H9 (cell line): ENCODE measurements at regions not wholly inside any gene's neighbourhood (a gene's known extent, or its start where the extent isn't known, plus 50 kb on each side); places are given as distances from the start of the nearest gene placed in this dataset.
A peak's percentile ranks its signal among the peaks of the same experiment; 100 is the strongest.

Experiments used
- DNase-seq: peaks from one replicate; pipeline ENCODE4 v3.0.0-alpha.2; 2017
- H2AFZ ChIP-seq: one replicate; pipeline ENCODE4 v1.6.1; 2013; ENCODE audit warnings: mild to moderate bottlenecking, low read length, control low read depth, moderate library complexity
- H2AK5ac ChIP-seq: 2 replicates; pipeline ENCODE4 v1.6.1; 2013; ENCODE audit warnings: low read length, control low read depth, mixed read lengths; ENCODE audit not compliant: insufficient read length
- H2BK120ac ChIP-seq: one replicate; pipeline ENCODE4 v1.6.1; 2013; ENCODE audit warnings: low read depth, mild to moderate bottlenecking, low read length, control low read depth, inconsistent platforms; ENCODE audit not compliant: poor library complexity, severe bottlenecking
- H2BK12ac ChIP-seq: 2 replicates; pipeline ENCODE4 v1.6.1; 2013; ENCODE audit warnings: low read length, control low read depth, mixed read lengths, low read depth; ENCODE audit not compliant: insufficient read length
- H2BK15ac ChIP-seq: 2 replicates; pipeline ENCODE4 v1.6.1; 2013; ENCODE audit warnings: low read depth, low read length, control low read depth
- H2BK20ac ChIP-seq: one replicate; pipeline ENCODE4 v1.6.1; 2013; ENCODE audit warnings: low read depth, mild to moderate bottlenecking, low read length, control low read depth, inconsistent platforms; ENCODE audit not compliant: poor library complexity, severe bottlenecking
- H2BK5ac ChIP-seq: 2 replicates; pipeline ENCODE4 v1.6.1; 2013; ENCODE audit warnings: low read length, control low read depth, mixed read lengths; ENCODE audit not compliant: insufficient read length
- H3K14ac ChIP-seq: 2 replicates; pipeline ENCODE4 v1.6.1; 2013; ENCODE audit warnings: low read length, control low read depth; ENCODE audit not compliant: insufficient read depth
- H3K18ac ChIP-seq: 2 replicates; pipeline ENCODE4 v1.6.1; 2013; ENCODE audit warnings: low read depth, mild to moderate bottlenecking, mixed read lengths, low read length, control low read depth; ENCODE audit not compliant: insufficient read length
- H3K23ac ChIP-seq: 2 replicates; pipeline ENCODE4 v1.6.1; 2013; ENCODE audit warnings: low read length, control low read depth, mixed read lengths, low read depth; ENCODE audit not compliant: insufficient read length
- H3K23me2 ChIP-seq: 2 replicates; pipeline ENCODE4 v1.6.1; 2013; ENCODE audit warnings: low read depth, mild to moderate bottlenecking, mixed read lengths, low read length, control low read depth; ENCODE audit not compliant: insufficient read length, poor library complexity, severe bottlenecking
- H3K27ac ChIP-seq: 2 replicates; pipeline ENCODE4 v1.5.1; 2013; ENCODE audit warnings: low read length, control low read depth, mixed read lengths, low read depth; ENCODE audit not compliant: insufficient read length
- H3K27me3 ChIP-seq: 2 replicates; pipeline ENCODE4 v1.6.1; 2013; ENCODE audit warnings: low read length, control low read depth, inconsistent platforms; ENCODE audit not compliant: insufficient read depth
- H3K4ac ChIP-seq: 2 replicates; pipeline ENCODE4 v1.6.1; 2013; ENCODE audit warnings: low read depth, mild to moderate bottlenecking, control low read depth, inconsistent platforms, low read length, moderate library complexity
- H3K4me1 ChIP-seq: 2 replicates; pipeline ENCODE4 v1.6.1; 2013; ENCODE audit warnings: low read length, control low read depth, inconsistent platforms; ENCODE audit not compliant: insufficient read depth
- H3K4me2 ChIP-seq: 2 replicates; pipeline ENCODE4 v1.6.1; 2013; ENCODE audit warnings: low read length, control low read depth, mixed read lengths; ENCODE audit not compliant: insufficient read length, insufficient read depth
- H3K56ac ChIP-seq: 2 replicates; pipeline ENCODE4 v1.6.1; 2013; ENCODE audit warnings: low read depth, mild to moderate bottlenecking, mixed read lengths, low read length, control low read depth; ENCODE audit not compliant: insufficient read length
- H3K79me1 ChIP-seq: 2 replicates; pipeline ENCODE4 v1.6.1; 2013; ENCODE audit warnings: low read depth, mild to moderate bottlenecking, moderate library complexity, low read length, control low read depth, inconsistent platforms; ENCODE audit not compliant: insufficient read depth, poor library complexity, severe bottlenecking
- H3K79me2 ChIP-seq: 2 replicates; pipeline ENCODE4 v1.6.1; 2013; ENCODE audit warnings: low read length, control low read depth, inconsistent platforms; ENCODE audit not compliant: insufficient read depth
- H3K9ac ChIP-seq: 2 replicates; pipeline ENCODE4 v1.6.1; 2013; ENCODE audit warnings: low read length, control low read depth, mixed read lengths; ENCODE audit not compliant: insufficient read length; ENCODE audit errors: extremely low read depth
- H3K9me3 ChIP-seq: one replicate; pipeline ENCODE4 v1.6.1; 2013; ENCODE audit warnings: low read depth, low read length, inconsistent platforms; ENCODE audit not compliant: control insufficient read depth
- H3T11ph ChIP-seq: one replicate; pipeline ENCODE4 v1.6.1; 2013; ENCODE audit warnings: mild to moderate bottlenecking, low read length, control low read depth, inconsistent platforms
- H4K20me1 ChIP-seq: one replicate; pipeline ENCODE4 v1.6.1; 2013; ENCODE audit not compliant: control insufficient read depth, insufficient read length, insufficient read depth
- H4K5ac ChIP-seq: 2 replicates; pipeline ENCODE4 v1.6.1; 2013; ENCODE audit warnings: low read depth, mild to moderate bottlenecking, mixed read lengths, low read length, control low read depth; ENCODE audit not compliant: insufficient read length
- H4K8ac ChIP-seq: replicated peaks from 2 replicates; pipeline ENCODE4 v1.6.1; 2013; ENCODE audit warnings: low read length, control low read depth, mixed read lengths, low read depth; ENCODE audit not compliant: insufficient read length
- H4K91ac ChIP-seq: 2 replicates; pipeline ENCODE4 v1.6.1; 2013; ENCODE audit warnings: low read depth, mild to moderate bottlenecking, moderate library complexity, mixed read lengths, low read length, control low read depth; ENCODE audit not compliant: insufficient read length
- H3K27ac Mint-ChIP-seq, 3 experiments: 2 replicates in 2 of 3; 3 replicates in 1 of 3; pipeline ENCODE4 v1.8.0; 2020 to 2021; ENCODE audit warnings: mixed read lengths in 3 of 3, mild to moderate bottlenecking in 1 of 3, moderate library complexity in 1 of 3
- H3K27me3 Mint-ChIP-seq: 2 replicates; pipeline ENCODE4 v1.8.0; 2021; ENCODE audit warnings: low read depth, mild to moderate bottlenecking, moderate library complexity, mixed read lengths
- H3K36me3 Mint-ChIP-seq, 3 experiments: 2 replicates in 2 of 3; 3 replicates in 1 of 3; pipeline ENCODE4 v1.8.0; 2020 to 2021; ENCODE audit warnings: low read depth in 3 of 3, mixed read lengths in 3 of 3; ENCODE audit not compliant: insufficient read depth in 1 of 3
- H3K4me1 Mint-ChIP-seq, 2 experiments: 2 replicates each; pipeline ENCODE4 v1.8.0; 2020; ENCODE audit warnings: mixed read lengths in 2 of 2
- H3K4me3 Mint-ChIP-seq, 2 experiments: 2 replicates in 1 of 2; 3 replicates in 1 of 2; pipeline ENCODE4 v1.8.0; 2020 to 2021; ENCODE audit warnings: mild to moderate bottlenecking in 2 of 2, mixed read lengths in 2 of 2, moderate library complexity in 1 of 2
- H3K9me3 Mint-ChIP-seq, 2 experiments: 2 replicates in 1 of 2; 3 replicates in 1 of 2; pipeline ENCODE4 v1.8.0; 2020; ENCODE audit warnings: mild to moderate bottlenecking in 2 of 2, mixed read lengths in 2 of 2, moderate library complexity in 1 of 2
- WGBS: extraction: QIAGEN DNeasy Blood & Tissue Kit; methylation state at CpG from one replicate; pipeline ENCODE4 v1.1.7; 2013; ENCODE audit warnings: missing lambda C conversion rate, low lambda C conversion rate, mixed read lengths; ENCODE audit not compliant: insufficient read length; ENCODE audit errors: extremely low coverage; 5-methylcytosine and 5-hydroxymethylcytosine counted together
- TF ChIP-seq, protein P1 (sequence below): fragments of 200-600 bp; sonication (generic); conservative IDR thresholded peaks from 3 replicates; pipeline ENCODE4 v1.8.0; 2021; ENCODE audit warnings: antibody characterized with exemption, mild to moderate bottlenecking

DNA sequence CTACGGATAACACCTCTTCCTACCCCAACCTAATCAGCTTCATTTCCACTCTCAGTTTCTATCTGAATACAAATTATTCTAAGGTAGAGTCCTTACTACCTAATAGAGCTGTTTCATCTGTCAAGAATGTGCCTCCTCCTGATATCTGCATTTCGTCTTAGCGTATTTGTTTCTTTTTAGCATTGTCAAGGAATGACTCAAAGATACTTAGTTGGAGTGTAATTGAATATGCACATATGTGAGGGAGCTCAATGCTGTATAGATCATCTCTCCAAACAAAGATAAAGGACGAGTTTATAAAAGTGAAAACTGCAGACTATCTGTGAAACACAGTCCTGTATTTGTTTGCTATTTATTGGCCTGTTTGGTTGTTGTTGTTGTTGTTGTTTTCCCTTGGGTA, 2059.4 kb upstream of the CELF4 start:
- Histone ChIP-seq H2BK15ac (no peak overlapping the region), H3K9me3 (no peaks in the 10 kb centered on the region), H3K23ac (no peak overlapping the region), H3K9ac (no peak overlapping the region), H2BK120ac (no peak overlapping the region), H3K4me1 (no peaks in the 10 kb centered on the region; the same call in 1 of the 2 replicates), H3K18ac (no peak overlapping the region), H2BK20ac (no peak overlapping the region), H4K8ac (no peak overlapping the region), H3K23me2 (no peaks in the 10 kb centered on the region), H2AK5ac (no peak overlapping the region), H3K27ac (no peak overlapping the region), H3K79me2 (no peaks in the 10 kb centered on the region), H3K56ac (no peak overlapping the region), H3K27me3 (no peaks in the 10 kb centered on the region), H3K79me1 (no peaks in the 10 kb centered on the region), H2AFZ (no peak overlapping the region), H4K20me1 (no peaks in the 10 kb centered on the region), H3K4me2 (peak overlapping the region; percentile 5), H3K14ac (no peak overlapping the region), H3T11ph (no peak overlapping the region), H4K5ac (no peak overlapping the region), H2BK5ac (no peak overlapping the region), H2BK12ac (no peak overlapping the region), H3K4ac (no peak overlapping the region), H4K91ac (no peak overlapping the region)
- no CpG with 5 or more reads among the region's 4 CpGs for WGBS
- TF ChIP-seq, protein P1, sequence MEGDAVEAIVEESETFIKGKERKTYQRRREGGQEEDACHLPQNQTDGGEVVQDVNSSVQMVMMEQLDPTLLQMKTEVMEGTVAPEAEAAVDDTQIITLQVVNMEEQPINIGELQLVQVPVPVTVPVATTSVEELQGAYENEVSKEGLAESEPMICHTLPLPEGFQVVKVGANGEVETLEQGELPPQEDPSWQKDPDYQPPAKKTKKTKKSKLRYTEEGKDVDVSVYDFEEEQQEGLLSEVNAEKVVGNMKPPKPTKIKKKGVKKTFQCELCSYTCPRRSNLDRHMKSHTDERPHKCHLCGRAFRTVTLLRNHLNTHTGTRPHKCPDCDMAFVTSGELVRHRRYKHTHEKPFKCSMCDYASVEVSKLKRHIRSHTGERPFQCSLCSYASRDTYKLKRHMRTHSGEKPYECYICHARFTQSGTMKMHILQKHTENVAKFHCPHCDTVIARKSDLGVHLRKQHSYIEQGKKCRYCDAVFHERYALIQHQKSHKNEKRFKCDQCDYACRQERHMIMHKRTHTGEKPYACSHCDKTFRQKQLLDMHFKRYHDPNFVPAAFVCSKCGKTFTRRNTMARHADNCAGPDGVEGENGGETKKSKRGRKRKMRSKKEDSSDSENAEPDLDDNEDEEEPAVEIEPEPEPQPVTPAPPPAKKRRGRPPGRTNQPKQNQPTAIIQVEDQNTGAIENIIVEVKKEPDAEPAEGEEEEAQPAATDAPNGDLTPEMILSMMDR, result no peak
- H3K4me3 Mint-ChIP-seq, result no peak overlapping the region
- H3K27ac Mint-ChIP-seq, result peak overlapping the region in 2 of 3 experiments; percentile 3 to 47; a peak in 2 of 7 replicates
- no peaks in the 10 kb centered on the region for H3K27me3 Mint-ChIP-seq
- H3K36me3 Mint-ChIP-seq, result no peaks in the 10 kb centered on the region
- DNase-seq, result no peak
- no peaks in the 10 kb centered on the region for H3K9me3 Mint-ChIP-seq
- peaks cover 35 to 36% of the 10 kb centered on the region in 2 experiments for H3K4me1 Mint-ChIP-seq
